Nephron progenitor cell (in vitro differentiated cells): ENCODE measurements at regions not wholly inside any gene's neighbourhood (a gene's known extent, or its start where the extent isn't known, plus 50 kb on each side); places are given as distances from the start of the nearest gene placed in this dataset.

Source experiments
- DNase-seq: peaks from one replicate; pipeline ENCODE4 v3.0.0; 2021
- H3K27ac Mint-ChIP-seq: 2 replicates; pipeline ENCODE4 v1.8.0; 2021; ENCODE audit warnings: mild to moderate bottlenecking, moderate library complexity, mixed read lengths
- H3K27me3 Mint-ChIP-seq: 2 replicates; pipeline ENCODE4 v1.8.0; 2021; ENCODE audit warnings: mild to moderate bottlenecking, low read depth, mixed read lengths; ENCODE audit not compliant: poor library complexity
- H3K36me3 Mint-ChIP-seq: 2 replicates; pipeline ENCODE4 v1.8.0; 2021; ENCODE audit warnings: low read depth, mixed read lengths
- H3K4me1 Mint-ChIP-seq: 2 replicates; pipeline ENCODE4 v1.8.0; 2021; ENCODE audit warnings: mixed read lengths
- H3K4me3 Mint-ChIP-seq: 2 replicates; pipeline ENCODE4 v1.8.0; 2021; ENCODE audit warnings: mild to moderate bottlenecking, moderate library complexity, mixed read lengths
- H3K9me3 Mint-ChIP-seq: 2 replicates; pipeline ENCODE4 v1.8.0; 2021; ENCODE audit warnings: mild to moderate bottlenecking, moderate library complexity, mixed read lengths
- CTCF ChIP-seq: fragments of 200-600 bp; sonication (generic); IDR thresholded peaks from 2 replicates; pipeline ENCODE4 v1.5.0; 2021; ENCODE audit warnings: antibody characterized with exemption

DNA sequence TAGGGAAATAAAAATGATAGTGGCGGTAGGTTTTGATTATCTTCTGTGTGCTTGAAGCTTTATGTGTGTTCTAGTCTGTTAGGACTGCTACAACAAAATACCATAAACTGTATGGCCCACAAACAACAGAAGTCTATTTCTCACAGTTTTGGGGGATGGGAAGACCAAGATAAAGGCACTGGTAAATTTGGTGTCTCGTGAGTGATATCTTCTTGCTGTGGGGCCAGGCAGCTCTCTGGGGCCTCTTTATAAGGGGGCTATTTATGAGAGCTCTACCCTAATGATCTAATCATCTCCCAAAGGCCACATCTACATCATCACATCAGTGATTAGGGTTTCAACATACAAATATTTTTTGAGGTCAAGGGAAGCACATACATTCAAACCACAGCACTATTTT is 86.8 kb upstream of the SPHKAP start:
- DNase-seq = no peak
- Mint-ChIP-seq H3K36me3 (no peaks in the 10 kb centered on the region), H3K4me1 (no peaks in the 10 kb centered on the region), H3K27ac (no peak overlapping the region), H3K9me3 (no peaks in the 10 kb centered on the region), H3K4me3 (no peak overlapping the region), H3K27me3 (peaks cover 7% of the 10 kb centered on the region)
- no peak for TF ChIP-seq CTCF

GRCh38 chr2:228263156-228263555 is 81.7 kb upstream of the SPHKAP start:
- Mint-ChIP-seq H3K9me3 (no peaks in the 10 kb centered on the region), H3K4me1 (no peaks in the 10 kb centered on the region), H3K27ac (no peak overlapping the region), H3K36me3 (no peaks in the 10 kb centered on the region), H3K27me3 (peaks cover 7% of the 10 kb centered on the region), H3K4me3 (no peak overlapping the region)
- no peak for DNase-seq
- no peak for TF ChIP-seq CTCF

- Mint-ChIP-seq H3K27ac (no peak overlapping the region), H3K36me3 (no peaks in the 10 kb centered on the region), H3K27me3 (peaks cover 3% of the 10 kb centered on the region), H3K9me3 (no peaks in the 10 kb centered on the region), H3K4me1 (no peaks in the 10 kb centered on the region), H3K4me3 (no peak overlapping the region)
- no peak for DNase-seq
- TF ChIP-seq CTCF = no peak
These were observed 80.1 kb upstream of the SPHKAP start for GRCh38 chr2:228261546-228261945.

GRCh38 chr2:228257379-228257778 is 75.9 kb upstream of the SPHKAP start:
- Mint-ChIP-seq H3K27me3 (peaks cover 3% of the 10 kb centered on the region), H3K27ac (no peak overlapping the region), H3K36me3 (no peaks in the 10 kb centered on the region), H3K9me3 (no peaks in the 10 kb centered on the region), H3K4me3 (no peak overlapping the region), H3K4me1 (no peaks in the 10 kb centered on the region)
- TF ChIP-seq CTCF = no peak
- DNase-seq = no peak

DNA sequence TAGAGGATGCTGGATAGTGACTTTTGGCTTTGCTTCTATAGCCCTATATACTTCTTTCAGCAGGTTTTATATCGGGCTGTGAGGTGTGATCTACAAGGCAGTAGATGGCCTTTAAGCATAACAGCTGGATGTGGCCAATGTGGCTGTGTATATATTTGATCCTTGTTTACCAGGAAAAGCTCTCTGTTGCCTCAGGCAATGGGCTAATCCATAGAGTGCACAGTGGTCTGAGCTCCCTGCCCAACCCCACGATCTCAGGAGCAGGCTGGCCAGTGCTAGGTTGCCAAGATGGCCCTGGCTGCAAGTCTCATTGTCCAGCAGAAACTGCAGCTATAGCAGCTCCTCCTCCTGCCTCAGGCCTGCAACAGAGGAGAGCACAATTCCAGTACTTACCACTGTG is 72.3 kb upstream of the SPHKAP start:
- no peaks in the 10 kb centered on the region for H3K36me3 Mint-ChIP-seq
- no peak overlapping the region for H3K4me3 Mint-ChIP-seq
- peaks cover 4% of the 10 kb centered on the region for H3K27me3 Mint-ChIP-seq
- H3K9me3 Mint-ChIP-seq = no peaks in the 10 kb centered on the region
- no peak overlapping the region for H3K27ac Mint-ChIP-seq
- H3K4me1 Mint-ChIP-seq = no peaks in the 10 kb centered on the region
- DNase-seq = no peak
- TF ChIP-seq CTCF = no peak

DNA sequence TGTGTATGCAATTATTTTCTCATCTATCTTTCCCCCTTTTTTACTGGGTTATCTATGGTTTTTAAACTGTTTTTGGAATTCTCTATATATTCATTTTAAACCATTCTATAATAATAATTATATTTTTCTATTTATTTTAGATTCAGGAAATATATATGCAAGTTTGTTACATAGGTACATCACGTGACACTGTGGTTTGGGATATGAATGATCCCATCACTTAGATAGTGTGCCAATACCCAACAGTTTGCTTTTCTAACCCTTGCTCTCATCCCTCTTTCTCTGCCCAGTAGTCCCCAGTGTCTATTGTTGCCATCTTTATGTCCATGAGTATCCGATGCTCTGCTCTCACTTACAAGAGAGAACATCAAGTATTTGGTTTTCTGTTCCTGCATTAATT is 65.8 kb upstream of the SPHKAP start:
- Mint-ChIP-seq H3K27ac (no peak overlapping the region), H3K36me3 (no peaks in the 10 kb centered on the region), H3K4me3 (no peak overlapping the region), H3K27me3 (peaks cover 4% of the 10 kb centered on the region), H3K4me1 (no peaks in the 10 kb centered on the region), H3K9me3 (no peaks in the 10 kb centered on the region)
- TF ChIP-seq CTCF = no peak
- no peak for DNase-seq
